ES-I3 (cell line): ENCODE measurements at regions not wholly inside any gene's neighbourhood (a gene's known extent, or its start where the extent isn't known, plus 50 kb on each side); places are given as distances from the start of the nearest gene placed in this dataset.

ENCODE experiments used
- H3K36me3 ChIP-seq: 2 replicates; pipeline ENCODE4 v1.6.1; 2013; ENCODE audit warnings: mild to moderate bottlenecking, low read length, control low read depth, moderate library complexity; ENCODE audit not compliant: insufficient read depth
- H3K4me1 ChIP-seq: 2 replicates; pipeline ENCODE4 v1.6.1; 2013; ENCODE audit warnings: mild to moderate bottlenecking, control low read depth, low read length; ENCODE audit not compliant: insufficient read depth
- H3K9ac ChIP-seq: 2 replicates; pipeline ENCODE4 v1.6.1; 2013; ENCODE audit warnings: low read depth, mild to moderate bottlenecking, low read length, moderate library complexity
- H3K9me3 ChIP-seq: 2 replicates; pipeline ENCODE4 v1.6.1; 2013; ENCODE audit warnings: mild to moderate bottlenecking, low read length, moderate library complexity; ENCODE audit not compliant: control insufficient read depth, insufficient read depth

DNA sequence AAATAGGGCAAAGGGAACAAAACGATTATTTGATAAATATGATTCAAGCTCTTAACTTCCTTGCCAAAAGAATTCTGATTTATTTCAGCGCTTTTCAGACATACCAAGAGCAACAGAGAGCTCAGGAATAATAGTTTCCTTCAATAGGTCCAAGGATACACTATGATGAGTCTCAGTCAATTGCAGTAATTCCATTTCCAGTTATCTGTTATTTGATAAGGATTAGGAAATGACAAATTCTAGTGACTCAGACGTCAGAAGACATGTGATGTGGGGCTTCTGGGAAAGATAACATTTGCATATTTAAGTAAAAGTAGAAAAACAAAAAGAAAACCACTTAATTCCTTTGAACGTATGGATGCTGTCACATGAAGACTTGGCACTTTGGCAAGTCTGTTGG is 1250.8 kb upstream of the CDH18 start:
- no peaks in the 10 kb centered on the region for H3K4me1 ChIP-seq
- no peaks in the 10 kb centered on the region for H3K9me3 ChIP-seq
- H3K9ac ChIP-seq, result no peak overlapping the region
- H3K36me3 ChIP-seq, result no peaks in the 10 kb centered on the region

GRCh38 chr5:21237461-21237860 is 1249.5 kb upstream of the CDH18 start:
- Histone ChIP-seq H3K9me3 (no peaks in the 10 kb centered on the region), H3K9ac (no peak overlapping the region)

GRCh38 chr5:21236971-21237427 is 1249.0 kb upstream of the CDH18 start:
- Histone ChIP-seq H3K4me1 (no peaks in the 10 kb centered on the region), H3K36me3 (no peaks in the 10 kb centered on the region), H3K9ac (no peak overlapping the region), H3K9me3 (no peaks in the 10 kb centered on the region)

More at GRCh38 chr5:21237461-21237860, 1249.5 kb upstream of the CDH18 start:
- H3K36me3 ChIP-seq, result no peaks in the 10 kb centered on the region
- no peaks in the 10 kb centered on the region for H3K4me1 ChIP-seq

DNA sequence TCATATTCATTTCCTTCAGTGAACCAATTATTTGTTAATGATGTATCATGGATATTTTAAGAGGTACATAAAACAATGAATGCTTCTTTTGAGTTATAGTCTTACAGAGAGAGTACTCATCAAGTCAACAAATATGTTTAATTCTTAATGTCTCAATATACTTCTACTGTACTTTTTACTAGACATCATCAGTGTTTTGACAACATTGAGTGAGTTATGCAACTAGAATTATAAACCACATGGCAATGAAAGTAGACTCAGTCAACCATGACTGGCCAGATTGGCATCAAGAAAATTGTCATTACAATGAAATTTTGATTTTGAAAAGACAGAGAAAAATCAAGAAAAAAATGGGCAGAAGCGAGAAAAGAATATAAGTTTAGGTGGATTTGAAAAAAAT is 1248.1 kb upstream of the CDH18 start:
- Histone ChIP-seq H3K36me3 (no peaks in the 10 kb centered on the region), H3K4me1 (no peaks in the 10 kb centered on the region), H3K9ac (no peak overlapping the region), H3K9me3 (no peaks in the 10 kb centered on the region)

GRCh38 chr5:21225223-21226064 is 1237.4 kb upstream of the CDH18 start:
- no peak overlapping the region for H3K9ac ChIP-seq
- H3K4me1 ChIP-seq, result no peaks in the 10 kb centered on the region
- H3K9me3 ChIP-seq, result no peaks in the 10 kb centered on the region
- no peaks in the 10 kb centered on the region for H3K36me3 ChIP-seq

DNA sequence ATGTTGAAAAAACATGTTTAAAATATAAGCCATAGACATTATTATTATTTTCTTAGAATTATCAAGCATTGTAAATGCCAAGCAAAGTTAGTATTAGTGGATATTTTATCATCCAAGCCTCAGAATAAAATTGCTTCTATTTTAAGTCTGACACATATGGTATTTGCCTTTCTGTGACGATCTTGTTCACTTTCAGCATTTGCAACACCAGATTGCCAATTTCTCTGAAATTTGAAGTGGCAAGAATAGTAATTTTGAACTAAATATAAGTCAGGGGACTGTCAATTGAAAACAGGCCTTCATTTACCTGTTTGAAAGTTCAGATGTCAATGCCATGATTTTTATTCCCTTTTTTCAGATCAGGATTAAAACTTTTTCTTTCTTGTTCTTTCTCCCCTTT is 1233.6 kb upstream of the CDH18 start:
- H3K36me3 ChIP-seq, result no peaks in the 10 kb centered on the region
- peaks cover 3% of the 10 kb centered on the region; the same call in 1 of the 2 replicates for H3K9me3 ChIP-seq
- H3K4me1 ChIP-seq, result peaks cover 7% of the 10 kb centered on the region; the same call in 1 of the 2 replicates
- H3K9ac ChIP-seq, result no peak overlapping the region

DNA sequence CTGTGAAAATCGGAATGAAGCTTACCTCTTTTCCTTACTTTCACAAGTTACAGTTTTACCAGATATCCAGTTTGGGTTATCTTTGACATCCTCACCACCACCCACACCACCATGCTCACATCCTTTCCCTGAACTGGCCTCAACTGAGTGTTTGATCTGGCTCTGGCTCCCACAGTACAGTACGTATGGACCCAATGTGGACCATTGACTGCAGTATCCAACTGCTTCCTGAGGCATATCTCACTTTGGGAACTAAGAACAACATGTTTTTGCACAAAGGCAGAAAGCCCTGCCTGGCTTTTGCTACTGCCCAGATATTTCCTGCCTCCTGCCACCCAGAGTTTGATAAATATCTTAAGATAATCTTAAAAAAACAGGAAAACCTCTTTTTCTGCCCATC is 1232.0 kb upstream of the CDH18 start:
- H3K4me1 ChIP-seq, result peaks cover 7% of the 10 kb centered on the region; the same call in 1 of the 2 replicates
- no peak overlapping the region for H3K9ac ChIP-seq
- H3K9me3 ChIP-seq, result peaks cover 3% of the 10 kb centered on the region; the same call in 1 of the 2 replicates
- no peaks in the 10 kb centered on the region for H3K36me3 ChIP-seq

GRCh38 chr5:21219251-21219650 is 1231.3 kb upstream of the CDH18 start:
- H3K9me3 ChIP-seq, result peaks cover 3% of the 10 kb centered on the region; the same call in 1 of the 2 replicates
- no peak overlapping the region for H3K9ac ChIP-seq
- H3K4me1 ChIP-seq, result peaks cover 7% of the 10 kb centered on the region; the same call in 1 of the 2 replicates
- no peaks in the 10 kb centered on the region for H3K36me3 ChIP-seq

GRCh38 chr5:21212026-21212425 is 1224.0 kb upstream of the CDH18 start:
- Histone ChIP-seq H3K9me3 (no peaks in the 10 kb centered on the region), H3K36me3 (no peaks in the 10 kb centered on the region), H3K9ac (no peak overlapping the region), H3K4me1 (no peaks in the 10 kb centered on the region)

- Histone ChIP-seq H3K36me3 (no peaks in the 10 kb centered on the region), H3K4me1 (no peaks in the 10 kb centered on the region), H3K9ac (no peak overlapping the region), H3K9me3 (no peaks in the 10 kb centered on the region)
These were observed 1221.4 kb upstream of the CDH18 start for GRCh38 chr5:21209409-21209808.

- Histone ChIP-seq H3K9me3 (no peaks in the 10 kb centered on the region), H3K4me1 (no peaks in the 10 kb centered on the region), H3K36me3 (no peaks in the 10 kb centered on the region), H3K9ac (no peak overlapping the region)
These were observed 1211.1 kb upstream of the CDH18 start for GRCh38 chr5:21199087-21199486.

DNA sequence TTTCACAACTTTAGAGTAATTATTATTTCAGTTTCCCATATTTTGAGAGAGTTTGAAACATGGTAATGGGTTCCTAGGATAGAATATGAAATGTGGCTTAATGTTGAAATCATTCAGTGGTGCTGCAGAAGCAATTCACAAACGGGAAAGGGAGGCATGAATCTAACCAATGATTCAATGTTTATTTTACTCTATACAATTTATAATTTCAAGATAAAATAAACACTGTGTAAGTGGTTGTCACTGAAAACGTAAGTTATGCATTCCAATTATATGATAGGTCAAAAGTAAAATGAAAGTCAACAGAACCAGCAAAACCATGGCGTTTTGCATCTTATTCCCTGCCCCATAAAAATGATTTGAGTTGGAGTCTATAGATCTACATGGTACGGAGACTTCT is 1207.1 kb upstream of the CDH18 start:
- Histone ChIP-seq H3K36me3 (no peaks in the 10 kb centered on the region), H3K9ac (no peak overlapping the region), H3K9me3 (no peaks in the 10 kb centered on the region), H3K4me1 (no peaks in the 10 kb centered on the region)

DNA sequence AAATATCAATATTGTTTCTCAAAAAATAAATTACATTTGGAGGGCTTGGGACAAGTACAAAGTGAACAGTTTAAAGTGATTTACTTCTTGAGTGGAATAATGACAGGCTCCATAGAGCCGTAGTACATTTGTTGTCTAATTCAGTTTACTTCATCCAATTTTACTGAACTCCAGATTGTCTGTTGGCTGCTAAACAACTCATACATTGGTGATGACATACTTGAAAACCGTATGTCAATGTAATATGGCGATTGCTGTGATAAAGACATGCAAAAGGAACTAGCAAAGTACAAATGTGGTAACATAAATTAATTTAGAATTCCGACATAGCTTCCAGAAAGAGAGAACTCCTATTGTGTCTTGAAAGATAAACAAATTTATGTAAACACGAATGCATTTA is 1197.5 kb upstream of the CDH18 start:
- H3K4me1 ChIP-seq, result no peaks in the 10 kb centered on the region
- no peaks in the 10 kb centered on the region for H3K9me3 ChIP-seq
- no peak overlapping the region for H3K9ac ChIP-seq
- no peaks in the 10 kb centered on the region for H3K36me3 ChIP-seq

DNA sequence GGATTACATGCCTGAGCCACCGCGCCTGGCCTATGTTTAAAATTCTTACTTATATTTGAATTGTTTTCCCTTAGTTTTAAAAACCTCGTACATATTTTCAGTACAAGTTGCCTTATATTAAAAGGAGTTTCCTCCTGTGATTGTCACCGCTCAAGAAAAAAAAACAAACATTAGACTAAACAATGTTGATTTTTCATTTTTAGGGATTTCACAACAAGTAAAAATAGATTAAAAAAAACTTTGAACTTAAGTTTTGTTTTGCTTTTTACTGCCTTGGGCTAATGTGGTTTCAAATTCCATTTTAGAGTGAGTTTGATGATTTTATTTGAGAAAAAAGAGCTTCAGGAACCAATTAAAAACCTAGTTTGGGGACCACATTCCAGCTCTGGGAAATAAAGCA is 1196.6 kb upstream of the CDH18 start:
- Histone ChIP-seq H3K36me3 (no peaks in the 10 kb centered on the region), H3K4me1 (no peaks in the 10 kb centered on the region), H3K9me3 (no peaks in the 10 kb centered on the region), H3K9ac (no peak overlapping the region)

GRCh38 chr5:21181609-21182125 is 1193.7 kb upstream of the CDH18 start:
- Histone ChIP-seq H3K9ac (no peak overlapping the region), H3K36me3 (no peaks in the 10 kb centered on the region), H3K9me3 (no peaks in the 10 kb centered on the region), H3K4me1 (no peaks in the 10 kb centered on the region)
